K562 (cell line): ENCODE measurements at regions not wholly inside any gene's neighbourhood (a gene's known extent, or its start where the extent isn't known, plus 50 kb on each side); places are given as distances from the start of the nearest gene placed in this dataset.

Experiments used
- ATAC-seq: fragments of 200-7000 bp; cut with Tn5 transposase; 3 replicates; pipeline ENCODE4 v1.9.1; 2020; ENCODE audit warnings: moderate library complexity
- BruUV-seq: library from RNA; stranded (reverse); fragments of 400-500 nt; replicated peaks from 2 replicates; lab custom pipeline; 2021; lab: Mats Ljungman, UMichigan
- CTCF ChIA-PET: fragments of 300-600 bp; formaldehyde crosslinking; extraction: SDS; loops from one replicate; lab custom pipeline; 2021; ENCODE audit warnings: low intra/inter-chr PET ratio; lab: Yijun Ruan, JAX
- POLR2A ChIA-PET: fragments of 300-600, 350-650 bp; sonication (Branson Sonifier 250); formaldehyde crosslinking; extraction: SDS; loops from one replicate; lab custom pipeline; 2021; ENCODE audit warnings: antibody characterized with exemption, inconsistent platforms; lab: Yijun Ruan, JAX
- DNase-seq, 4 experiments: peaks; one replicate each; pipeline versions ENCODE4 v3.0.0 to v3.0.0-alpha.2; 2011 to 2018; ENCODE audit warnings: low spot score in 3 of 4, mixed read lengths in 3 of 4; ENCODE audit errors: extremely low read depth in 1 of 4
- FAIRE-seq: peaks from 2 replicates; lab custom pipeline; 2011; peaks lifted over from hg19 to GRCh38; lab: Jason Lieb, UNC
- H2AFZ ChIP-seq: 2 replicates; pipeline ENCODE4 v1.6.0; 2011; ENCODE audit warnings: low read depth, low read length, control low read depth, inconsistent platforms
- H3K27ac ChIP-seq: fragments of 200-600 bp; 3 replicates; pipeline ENCODE4 v1.8.0; 2011; ENCODE audit warnings: low read depth, mild to moderate bottlenecking, control low read depth, inconsistent platforms, low read length, moderate library complexity, mixed read lengths; ENCODE audit errors: extremely low read depth
- H3K27me3 ChIP-seq, 2 experiments: fragments of 300-600 bp in 1 of 2; 2 replicates in 1 of 2; 3 replicates in 1 of 2; pipeline versions ENCODE4 v1.6.0 to v1.8.0; 2011; ENCODE audit warnings: inconsistent platforms in 2 of 2, low read length in 2 of 2, mild to moderate bottlenecking in 1 of 2, mixed read lengths in 1 of 2, moderate library complexity in 1 of 2; ENCODE audit not compliant: control insufficient read depth in 2 of 2, insufficient read depth in 2 of 2
- H3K36me3 ChIP-seq: fragments of 300-600 bp; 3 replicates; pipeline ENCODE4 v1.8.0; 2011; ENCODE audit warnings: mild to moderate bottlenecking, low read length, inconsistent platforms; ENCODE audit not compliant: control insufficient read depth, insufficient read depth
- H3K4me1 ChIP-seq, 2 experiments: fragments of 200-600 bp in 1 of 2; replicated peaks in 1 of 2; 2 replicates in 1 of 2; 3 replicates in 1 of 2; pipeline versions ENCODE4 v1.5.1 to v1.8.0; 2011; ENCODE audit warnings: inconsistent platforms in 2 of 2, low read length in 2 of 2, mild to moderate bottlenecking in 1 of 2, mixed read lengths in 1 of 2, moderate library complexity in 1 of 2; ENCODE audit not compliant: control insufficient read depth in 2 of 2, insufficient read depth in 2 of 2
- H3K4me2 ChIP-seq: 2 replicates; pipeline ENCODE4 v1.6.1; 2011; ENCODE audit warnings: low read length, control low read depth, inconsistent platforms, mixed read lengths; ENCODE audit not compliant: insufficient read depth
- H3K4me3 ChIP-seq: fragments of 200-600 bp; sonication (generic), shearing (Covaris generic); 2 replicates; pipeline ENCODE4 v1.5.1; 2016; ENCODE audit warnings: control low read depth, inconsistent platforms
- H3K79me2 ChIP-seq: fragments of 200-600 bp; 3 replicates; pipeline ENCODE4 v1.8.0; 2011; ENCODE audit warnings: low read length, inconsistent platforms; ENCODE audit not compliant: control insufficient read depth, insufficient read depth
- H3K9ac ChIP-seq, 2 experiments: 2 replicates each; pipeline versions ENCODE4 v1.6.0 to v1.6.1; 2011; ENCODE audit warnings: low read depth in 2 of 2, low read length in 2 of 2, control low read depth in 1 of 2, inconsistent platforms in 1 of 2, mild to moderate bottlenecking in 1 of 2, mixed read lengths in 1 of 2; ENCODE audit not compliant: insufficient read depth in 1 of 2
- H3K9me1 ChIP-seq: one replicate; pipeline ENCODE4 v1.6.0; 2011; ENCODE audit warnings: inconsistent platforms, mild to moderate bottlenecking, low read length, moderate library complexity; ENCODE audit not compliant: control insufficient read depth, insufficient read depth
- H3K9me3 ChIP-seq: replicated peaks from 2 replicates; pipeline ENCODE4 v1.5.1; 2011; ENCODE audit warnings: low read depth, low read length, inconsistent platforms; ENCODE audit not compliant: control insufficient read depth, insufficient read depth
- H4K20me1 ChIP-seq: replicated peaks from 2 replicates; pipeline ENCODE4 v1.6.1; 2011; ENCODE audit warnings: low read length, inconsistent platforms, mixed read lengths; ENCODE audit not compliant: control insufficient read depth, insufficient read depth
- ATF4 ChIP-seq: fragments of 450-650 bp; formaldehyde crosslinking; IDR thresholded peaks from 2 replicates; pipeline ENCODE4 v1.4.0; 2022; ENCODE audit warnings: mild to moderate bottlenecking, moderate library complexity
- E2F3 ChIP-seq: fragments of 250-450 bp; sonication (Bioruptor Pico); IDR thresholded peaks from 2 replicates; pipeline ENCODE4 v1.4.0; 2020; ENCODE audit warnings: mild to moderate bottlenecking
- GATAD2A ChIP-seq: fragments of 450-650 bp; IDR thresholded peaks from 2 replicates; pipeline ENCODE4 v1.6.1; 2017
- LARP7 ChIP-seq: fragments of 450-650 bp; IDR thresholded peaks from 2 replicates; pipeline ENCODE4 v1.6.1; 2016
- MCM7 ChIP-seq, 2 experiments: fragments of 450-650 bp; IDR thresholded peaks; 2 replicates each; pipeline ENCODE4 v1.6.1; 2016 to 2018
- NR1H2 ChIP-seq: sonication (generic); formaldehyde crosslinking; IDR thresholded peaks from 2 replicates; pipeline ENCODE4 v1.4.0; 2020; ENCODE audit warnings: mild to moderate bottlenecking, missing genetic modification reagents
- PHB2 ChIP-seq: fragments of 450-650 bp; IDR thresholded peaks from 2 replicates; pipeline ENCODE4 v1.6.1; 2017; ENCODE audit warnings: low read depth
- PTTG1 ChIP-seq: fragments of 450-650 bp; IDR thresholded peaks from 2 replicates; pipeline ENCODE4 v1.6.1; 2016; ENCODE audit warnings: low read depth, mild to moderate bottlenecking, missing genetic modification characterization, missing compliant biosample characterization
- ZC3H4 ChIP-seq: sonication (generic); formaldehyde crosslinking; IDR thresholded peaks from 2 replicates; pipeline ENCODE4 v1.9.0; 2021; ENCODE audit warnings: missing genetic modification reagents, borderline replicate concordance
- WGBS: fragments of 100-300 bp; shearing (Covaris generic); methylation state at CpG from one replicate; pipeline ENCODE4 v1.1.6; 2016; ENCODE audit warnings: low coverage, mixed read lengths; ENCODE audit not compliant: insufficient coverage; ENCODE audit errors: missing lambda C conversion rate; 5-methylcytosine and 5-hydroxymethylcytosine counted together
- in situ Hi-C: fragments of 300-500 bp; cut with MboI; formaldehyde crosslinking; loops from 4 replicates; pipeline ENCODE4 v1.15.0; 2018; ENCODE audit warnings: inconsistent platforms, mixed read lengths
- intact Hi-C: fragments of 100-400 bp; cut with micrococcal nuclease; formaldehyde crosslinking; loops from 2 replicates; pipeline ENCODE4 v1.14.2; 2022

GRCh38 chr2:217555081-217555876 lies 447.5 kb downstream of the TNS1 start:
- in situ Hi-C loops (no loop called here), intact Hi-C loops (no loop called here)
- no peak for TF ChIP-seq MCM7 (IDR thresholded peaks at IDR 0.05)
- no peak for TF ChIP-seq PHB2
- TF ChIP-seq GATAD2A = no peak
- no peaks in the 10 kb centered on the region for H3K36me3 ChIP-seq
- no peaks in the 10 kb centered on the region for H3K4me1 ChIP-seq
- ChIA-PET POLR2A (interaction anchor here (0.5 to 0.6 kb wide), 2 partner anchors 196 to 456 kb away, joined by 3 to 4 read pairs; no protein-coding TSS in a partner anchor), CTCF (no interaction called here)
- no TSS peak for BruUV-seq
- no peaks in the 10 kb centered on the region for H3K27me3 ChIP-seq
- no peaks in the 10 kb centered on the region for H4K20me1 ChIP-seq
- H3K9me1 ChIP-seq = no peaks in the 10 kb centered on the region
- no peak overlapping the region for H3K4me3 ChIP-seq
- no peak overlapping the region for H3K9ac ChIP-seq
- ATAC-seq (no peak), DNase-seq (no peak), FAIRE-seq (no peak)
- H3K79me2 ChIP-seq = no peaks in the 10 kb centered on the region
- H2AFZ ChIP-seq = no peak overlapping the region
- H3K27ac ChIP-seq = no peak overlapping the region
- no peaks in the 10 kb centered on the region for H3K9me3 ChIP-seq
- 0% methylated on average over 5 of the region's 7 CpGs for WGBS
- H3K4me2 ChIP-seq = no peak overlapping the region

- ATAC-seq = no peak
- FAIRE-seq = no peak
- in situ Hi-C loops (no loop called here), intact Hi-C loops (no loop called here)
- H3K4me3 ChIP-seq = no peak overlapping the region
- no peak overlapping the region for H3K27ac ChIP-seq
- no peaks in the 10 kb centered on the region for H3K9me1 ChIP-seq
- no CpG with 5 or more reads among the region's 2 CpGs for WGBS
- no TSS peak for BruUV-seq
- H2AFZ ChIP-seq = no peak overlapping the region
- CTCF ChIA-PET = no interaction called here
- H3K4me2 ChIP-seq = no peak overlapping the region
- DNase-seq = no peak
- H3K27me3 ChIP-seq = no peaks in the 10 kb centered on the region
- no peaks in the 10 kb centered on the region for H4K20me1 ChIP-seq
- POLR2A ChIA-PET = no interaction called here
- no peaks in the 10 kb centered on the region for H3K4me1 ChIP-seq
- H3K9me3 ChIP-seq = no peaks in the 10 kb centered on the region
- no peaks in the 10 kb centered on the region for H3K36me3 ChIP-seq
- no peak overlapping the region for H3K9ac ChIP-seq
- H3K79me2 ChIP-seq = no peaks in the 10 kb centered on the region
- TF ChIP-seq PTTG1 (tag) = no peak
- TF ChIP-seq LARP7 = no peak
- no peak for TF ChIP-seq ZC3H4
- TF ChIP-seq NR1H2 (CRISPR knock-in tag) = no peak
- TF ChIP-seq ATF4 (CRISPR knock-in tag) = no peak
- TF ChIP-seq E2F3 (CRISPR knock-in tag) = no peak
Measured at GRCh38 chr2:217553679-217554078, 449.1 kb downstream of the TNS1 start.
